ENCODE measurements at regions not wholly inside any gene's neighbourhood (a gene's known extent, or its start where the extent isn't known, plus 50 kb on each side); places are given as distances from the start of the nearest gene placed in this dataset.

GRCh38 chr3:28877912-28878311, 403.0 kb upstream of the RBMS3 start:
- TF ChIP-seq CTCF (conservative IDR thresholded peaks at IDR 0.05; ENCODE audit: low read depth in 2 of 2) (no peak), EZH2phosphoT487 (IDR thresholded peaks at IDR 0.05; ENCODE audit: unreplicated experiment) (no peak), EZH2 (IDR thresholded peaks at IDR 0.05; ENCODE audit: low read depth, unreplicated experiment) (no peak), CREB1 (CRISPR knock-in tag; IDR thresholded peaks at IDR 0.05; ENCODE audit: low read depth) (no peak), JUNB (IDR thresholded peaks at IDR 0.05; ENCODE audit: unreplicated experiment) (no peak), REST (IDR thresholded peaks at IDR 0.05; ENCODE audit: unreplicated experiment) (no peak), POLR2AphosphoS5 (IDR thresholded peaks at IDR 0.05; ENCODE audit: low read depth) (no peak), NANOG (IDR thresholded peaks at IDR 0.05; ENCODE audit: borderline replicate concordance) (no peak), ZNF462 (CRISPR knock-in tag; IDR thresholded peaks at IDR 0.05) (no peak), ETS1 (IDR thresholded peaks at IDR 0.05) (no peak), ZNF114 (CRISPR knock-in tag; IDR thresholded peaks at IDR 0.05) (no peak), STAT1 (IDR thresholded peaks at IDR 0.05; ENCODE audit: unreplicated experiment) (no peak)
